Inferior parietal cortex (tissue), 1 donor: ENCODE measurements at regions not wholly inside any gene's neighbourhood (a gene's known extent, or its start where the extent isn't known, plus 50 kb on each side); places are given as distances from the start of the nearest gene placed in this dataset.
A peak's percentile ranks its signal among the peaks of the same experiment; 100 is the strongest.

Experiments used
- DNase-seq: peaks from one replicate; pipeline ENCODE4 v3.0.0-alpha.2; 2016; ENCODE audit errors: extremely low spot score

DNA sequence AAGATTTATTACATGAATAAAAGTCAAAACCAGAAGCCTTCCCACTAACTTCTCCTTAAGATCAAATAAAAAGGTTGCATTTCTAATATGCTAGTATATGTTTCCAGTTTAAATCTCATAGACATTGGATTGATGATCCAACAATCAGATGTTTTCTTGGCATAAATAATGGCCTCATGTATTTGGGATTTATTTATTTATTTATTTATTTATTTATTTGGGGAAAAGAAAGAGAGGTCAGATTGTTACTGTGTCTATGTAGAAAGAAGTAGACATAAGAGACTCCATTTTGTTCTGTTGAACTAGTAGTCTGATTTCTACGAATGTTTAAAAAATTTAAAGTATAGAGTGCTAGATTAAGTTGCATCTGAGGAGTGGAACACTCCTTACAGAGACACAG is 422.4 kb downstream of the ADGRL2 start:
- no peak for DNase-seq

GRCh38 chr1:82221721-82222120 is 421.0 kb downstream of the ADGRL2 start:
- DNase-seq: no peak

DNA sequence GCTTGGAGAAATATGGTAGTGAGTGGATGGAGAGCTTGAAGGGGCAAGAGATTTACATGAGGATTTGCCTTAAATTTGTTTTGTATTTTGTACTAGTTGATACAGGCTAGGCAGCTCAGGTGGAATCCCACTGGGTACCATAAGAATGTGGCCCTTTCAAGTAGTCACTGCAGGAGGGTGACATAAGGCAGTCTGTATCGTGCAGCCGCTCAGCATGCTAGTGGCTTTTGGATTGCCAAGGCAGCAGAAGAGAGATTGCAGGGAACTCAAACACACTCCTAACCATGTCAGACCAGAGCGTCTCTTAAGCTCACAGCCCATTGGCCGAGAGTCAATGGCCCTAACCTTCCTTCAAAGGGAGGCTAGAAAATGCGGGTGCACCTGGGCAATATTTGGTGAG is 420.0 kb downstream of the ADGRL2 start:
- no peak for DNase-seq

- DNase-seq: no peak
These were observed 419.1 kb downstream of the ADGRL2 start for GRCh38 chr1:82219841-82220240.

DNA sequence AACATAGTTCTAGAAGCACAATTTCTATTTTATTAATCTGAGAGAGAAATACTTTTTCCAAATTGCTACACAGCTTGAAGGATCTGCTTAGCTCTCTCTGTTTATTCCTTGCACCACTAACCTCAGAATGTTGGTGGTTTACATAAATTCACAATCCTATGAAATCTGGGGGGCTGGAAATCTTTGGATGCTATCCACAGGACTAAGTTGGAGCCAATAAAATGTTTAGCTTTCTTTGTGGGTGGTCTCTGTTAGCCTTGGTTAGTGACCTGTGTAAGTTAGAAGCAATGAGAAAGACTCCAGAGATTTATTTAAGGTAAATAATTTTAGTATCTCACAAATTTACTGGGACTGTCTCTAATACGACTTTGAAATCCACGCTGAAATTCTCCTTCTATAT is 418.1 kb downstream of the ADGRL2 start:
- no peak for DNase-seq

DNA sequence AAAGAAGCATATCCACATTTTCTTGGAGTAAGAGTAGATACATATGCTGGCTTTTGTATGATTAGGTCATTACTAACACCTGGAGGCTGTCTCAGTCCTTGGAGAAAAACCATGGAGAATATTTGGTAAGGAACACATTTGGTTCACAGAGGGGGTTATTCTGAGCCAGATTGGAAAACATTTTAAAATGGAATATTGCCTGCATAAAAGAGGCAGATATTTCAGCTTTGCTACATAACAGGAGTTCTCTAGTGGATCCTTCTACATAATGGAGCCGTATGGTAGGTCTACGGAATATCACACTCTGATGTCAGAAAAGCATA is 415.1 kb downstream of the ADGRL2 start:
- no peak for DNase-seq

- DNase-seq: no peak
These were observed 414.5 kb downstream of the ADGRL2 start for GRCh38 chr1:82215056-82215852.

GRCh38 chr1:82214606-82215005 is 413.9 kb downstream of the ADGRL2 start:
- no peak for DNase-seq

- DNase-seq: peak; percentile 7
These were observed 396.9 kb downstream of the ADGRL2 start for GRCh38 chr1:82197606-82198005.

GRCh38 chr1:82195245-82195644 is 394.5 kb downstream of the ADGRL2 start:
- DNase-seq: no peak

DNA sequence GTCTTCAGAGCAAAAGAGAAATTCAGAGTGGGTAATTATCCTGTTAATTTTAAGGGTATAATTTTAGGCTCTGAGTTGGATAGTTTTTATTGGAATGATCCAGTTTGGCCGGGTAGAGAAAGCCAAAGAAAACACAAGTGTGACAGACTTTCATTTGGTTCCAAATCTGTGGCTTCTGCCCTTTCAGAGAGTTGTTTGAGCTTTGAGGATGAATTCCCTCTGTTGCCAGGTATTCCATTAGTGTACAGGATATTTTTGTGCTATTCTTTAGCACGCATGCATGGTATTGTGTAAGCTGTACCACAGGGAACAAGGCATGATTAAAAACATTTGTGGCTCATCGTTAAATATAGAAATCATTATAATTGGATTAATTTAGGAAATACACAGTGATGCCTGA is 384.4 kb downstream of the ADGRL2 start:
- no peak for DNase-seq

DNA sequence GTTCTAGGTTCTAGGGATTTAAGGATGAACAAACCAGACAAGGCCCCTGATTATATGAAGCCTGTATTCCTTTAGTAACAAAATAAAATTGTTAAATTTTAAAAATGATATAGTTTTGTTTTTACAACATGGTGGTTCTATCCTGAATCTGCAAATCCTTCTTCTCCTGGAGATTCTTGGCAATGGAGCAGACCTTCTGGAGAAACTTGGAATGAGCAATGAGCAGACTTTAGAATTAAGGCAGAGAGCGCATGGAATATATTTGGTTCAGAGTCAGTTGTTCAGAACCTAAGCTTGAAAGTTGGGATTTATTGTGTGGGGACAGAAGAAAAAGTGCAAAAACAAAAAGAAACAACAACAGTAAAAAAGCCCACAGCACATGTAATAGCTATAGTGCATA is 381.1 kb downstream of the ADGRL2 start:
- DNase-seq: no peak

DNA sequence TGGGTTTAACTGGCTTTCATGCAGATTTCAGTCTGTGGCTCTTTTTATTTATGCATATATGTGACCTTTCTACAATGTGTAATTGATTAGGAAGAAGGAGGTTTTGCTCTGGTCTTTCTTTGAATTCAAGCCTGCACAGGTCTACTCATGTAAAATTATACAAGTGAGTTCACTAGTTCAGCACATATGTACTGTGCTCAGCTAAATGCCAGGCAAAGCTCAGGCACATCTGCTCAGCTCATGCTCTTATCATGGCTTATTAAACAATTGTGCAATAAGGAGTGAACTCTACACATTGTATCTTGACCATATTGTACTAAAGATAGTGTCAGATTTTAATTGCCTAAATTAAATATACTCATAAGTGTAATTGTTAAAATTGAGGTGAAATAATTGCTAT is 378.4 kb downstream of the ADGRL2 start:
- no peak for DNase-seq

DNA sequence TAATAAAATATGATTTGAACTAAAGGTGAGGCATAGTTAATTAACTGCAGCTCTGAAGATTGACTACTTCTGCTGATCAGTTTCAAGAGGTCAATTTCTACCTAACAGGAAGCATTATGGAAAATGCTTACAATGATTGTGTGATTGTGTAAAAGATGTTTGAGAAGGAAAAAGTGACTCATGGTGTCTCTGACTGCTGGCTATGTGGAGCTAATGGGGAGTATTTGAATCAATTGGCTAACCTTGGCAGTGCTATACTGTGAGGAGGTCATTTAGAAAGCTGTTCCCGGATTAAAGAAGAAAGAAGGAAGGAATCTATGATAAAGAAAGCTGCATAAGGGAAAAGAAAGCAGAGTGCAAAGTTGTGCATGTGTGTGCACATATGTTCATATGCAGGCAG is 376.5 kb downstream of the ADGRL2 start:
- DNase-seq: no peak

DNA sequence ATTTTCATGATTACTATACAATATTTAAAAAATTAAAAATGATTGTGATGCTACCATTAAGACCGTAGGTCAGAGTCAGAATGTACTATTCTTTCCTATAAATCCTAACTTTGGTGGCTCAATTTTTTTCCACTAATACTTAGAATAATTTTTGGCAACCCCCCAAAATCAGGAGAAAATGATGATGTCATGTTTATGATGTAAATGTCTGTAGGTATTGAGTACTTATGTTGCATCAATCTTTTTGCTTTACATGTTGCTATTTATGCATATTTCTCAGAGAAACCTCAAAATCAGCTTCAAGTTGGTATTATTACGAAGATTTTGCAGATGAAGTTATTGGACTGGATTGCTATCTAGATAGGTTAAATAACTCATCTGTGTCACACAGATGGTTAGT is 371.2 kb downstream of the ADGRL2 start:
- DNase-seq: no peak

- no peak for DNase-seq
These were observed 367.7 kb downstream of the ADGRL2 start for GRCh38 chr1:82168482-82168881.

DNA sequence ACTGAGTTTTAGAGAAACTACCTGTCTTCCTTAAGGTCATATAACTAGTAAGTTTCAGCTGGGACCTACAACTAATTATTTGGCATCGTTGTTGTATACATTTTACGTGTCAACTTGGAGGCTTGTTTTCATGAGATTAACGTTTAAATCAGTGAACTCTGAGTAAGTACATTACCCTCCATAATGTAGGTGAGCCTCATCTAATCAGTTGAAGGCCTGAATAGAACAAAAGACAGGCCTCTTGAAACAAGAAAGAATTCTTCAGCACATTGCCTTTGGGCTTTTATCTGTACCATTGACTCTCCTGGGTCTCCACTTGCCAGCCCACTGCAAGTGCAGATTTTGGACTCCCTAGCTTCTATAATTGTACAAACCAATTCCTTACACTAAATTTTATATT is 364.6 kb downstream of the ADGRL2 start:
- no peak for DNase-seq

- DNase-seq: peak; percentile 15
These were observed 362.0 kb downstream of the ADGRL2 start for GRCh38 chr1:82162486-82163420.

DNA sequence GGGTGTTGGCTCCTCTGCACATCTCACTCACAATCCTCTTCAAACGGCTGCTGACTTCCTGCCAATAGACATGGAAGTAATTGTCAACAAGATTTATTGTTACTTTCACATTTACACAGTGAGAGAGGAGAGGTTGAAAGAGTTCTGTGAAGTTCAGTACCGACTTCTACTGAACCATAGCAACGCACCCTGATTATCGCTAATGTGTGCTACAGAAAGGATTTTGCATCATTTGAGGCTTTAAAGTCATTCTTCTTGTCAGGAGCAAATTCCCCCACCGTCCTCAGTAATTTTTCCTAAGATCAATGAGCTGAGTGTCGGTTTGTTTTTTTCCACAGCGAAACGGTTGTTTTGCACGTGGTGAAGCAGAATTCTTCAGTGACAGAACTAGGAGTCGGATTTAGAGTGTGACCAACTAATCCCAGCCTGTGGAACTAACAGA is 361.0 kb downstream of the ADGRL2 start:
- DNase-seq: peak; percentile 11

- DNase-seq: no peak
These were observed 360.2 kb downstream of the ADGRL2 start for GRCh38 chr1:82160903-82161302.

GRCh38 chr1:82160036-82160435 is 359.3 kb downstream of the ADGRL2 start:
- peak; percentile 13 for DNase-seq

- no peak for DNase-seq
These were observed 358.2 kb downstream of the ADGRL2 start for GRCh38 chr1:82158981-82159380.
